HL-60 (cell line): ENCODE measurements at regions not wholly inside any gene's neighbourhood (a gene's known extent, or its start where the extent isn't known, plus 50 kb on each side); places are given as distances from the start of the nearest gene placed in this dataset.

Source experiments
- DNase-seq, 2 experiments: peaks; one replicate each; pipeline ENCODE4 v3.0.0-alpha.2; 2010 to 2020; ENCODE audit warnings: low read depth in 1 of 2, low spot score in 1 of 2
- H3K27ac ChIP-seq: fragments of 250-450 bp; sonication (Bioruptor Pico); replicated peaks from 2 replicates; pipeline ENCODE4 v1.5.1; 2020; ENCODE audit warnings: mild to moderate bottlenecking, moderate library complexity
- H3K27me3 ChIP-seq: fragments of 250-450 bp; sonication (Bioruptor Pico); 2 replicates; pipeline ENCODE4 v1.5.1; 2021; ENCODE audit warnings: mild to moderate bottlenecking, moderate library complexity; ENCODE audit not compliant: insufficient read depth, poor library complexity, severe bottlenecking
- H3K4me3 ChIP-seq: replicated peaks from 2 replicates; pipeline ENCODE4 v1.5.1; 2011; ENCODE audit warnings: mild to moderate bottlenecking, control low read depth, low read length; ENCODE audit not compliant: insufficient read depth
- CTCF ChIP-seq: IDR thresholded peaks from one replicate; pipeline ENCODE4 v1.5.1; 2011; ENCODE audit warnings: low read length, control low read depth, inconsistent platforms; ENCODE audit not compliant: insufficient read depth
- GABPA ChIP-seq: IDR thresholded peaks from 2 replicates; pipeline ENCODE4 v1.6.1; 2012; ENCODE audit warnings: low read depth
- POLR2AphosphoS5 ChIP-seq: IDR thresholded peaks from 2 replicates; pipeline ENCODE4 v1.6.1; 2012; ENCODE audit warnings: low read depth
- SPI1 ChIP-seq: IDR thresholded peaks from 2 replicates; pipeline ENCODE4 v1.6.1; 2012; ENCODE audit warnings: low read depth, mild to moderate bottlenecking, borderline replicate concordance
- TF ChIP-seq, protein P1 (sequence below): IDR thresholded peaks from 2 replicates; pipeline ENCODE4 v1.6.1; 2012; ENCODE audit warnings: low read depth; ENCODE audit not compliant: insufficient replicate concordance

- no peak overlapping the region for H3K27ac ChIP-seq
- DNase-seq = no peak
- H3K4me3 ChIP-seq = no peak overlapping the region
- no peaks in the 10 kb centered on the region for H3K27me3 ChIP-seq
- TF ChIP-seq SPI1 (no peak), POLR2AphosphoS5 (no peak), GABPA (no peak), CTCF (no peak)
- TF ChIP-seq, protein P1, sequence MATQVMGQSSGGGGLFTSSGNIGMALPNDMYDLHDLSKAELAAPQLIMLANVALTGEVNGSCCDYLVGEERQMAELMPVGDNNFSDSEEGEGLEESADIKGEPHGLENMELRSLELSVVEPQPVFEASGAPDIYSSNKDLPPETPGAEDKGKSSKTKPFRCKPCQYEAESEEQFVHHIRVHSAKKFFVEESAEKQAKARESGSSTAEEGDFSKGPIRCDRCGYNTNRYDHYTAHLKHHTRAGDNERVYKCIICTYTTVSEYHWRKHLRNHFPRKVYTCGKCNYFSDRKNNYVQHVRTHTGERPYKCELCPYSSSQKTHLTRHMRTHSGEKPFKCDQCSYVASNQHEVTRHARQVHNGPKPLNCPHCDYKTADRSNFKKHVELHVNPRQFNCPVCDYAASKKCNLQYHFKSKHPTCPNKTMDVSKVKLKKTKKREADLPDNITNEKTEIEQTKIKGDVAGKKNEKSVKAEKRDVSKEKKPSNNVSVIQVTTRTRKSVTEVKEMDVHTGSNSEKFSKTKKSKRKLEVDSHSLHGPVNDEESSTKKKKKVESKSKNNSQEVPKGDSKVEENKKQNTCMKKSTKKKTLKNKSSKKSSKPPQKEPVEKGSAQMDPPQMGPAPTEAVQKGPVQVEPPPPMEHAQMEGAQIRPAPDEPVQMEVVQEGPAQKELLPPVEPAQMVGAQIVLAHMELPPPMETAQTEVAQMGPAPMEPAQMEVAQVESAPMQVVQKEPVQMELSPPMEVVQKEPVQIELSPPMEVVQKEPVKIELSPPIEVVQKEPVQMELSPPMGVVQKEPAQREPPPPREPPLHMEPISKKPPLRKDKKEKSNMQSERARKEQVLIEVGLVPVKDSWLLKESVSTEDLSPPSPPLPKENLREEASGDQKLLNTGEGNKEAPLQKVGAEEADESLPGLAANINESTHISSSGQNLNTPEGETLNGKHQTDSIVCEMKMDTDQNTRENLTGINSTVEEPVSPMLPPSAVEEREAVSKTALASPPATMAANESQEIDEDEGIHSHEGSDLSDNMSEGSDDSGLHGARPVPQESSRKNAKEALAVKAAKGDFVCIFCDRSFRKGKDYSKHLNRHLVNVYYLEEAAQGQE = no peak
Observed at GRCh38 chr4:135192751-135193535, 991.4 kb upstream of the PABPC4L start.

- no peak overlapping the region for H3K27ac ChIP-seq
- no peak for DNase-seq
- no peak for TF ChIP-seq POLR2AphosphoS5
- TF ChIP-seq CTCF = no peak
- TF ChIP-seq, protein P1 = no peak
- TF ChIP-seq SPI1 = no peak
- no peak for TF ChIP-seq GABPA
- H3K4me3 ChIP-seq = no peak overlapping the region
- H3K27me3 ChIP-seq = no peaks in the 10 kb centered on the region
Observed at GRCh38 chr4:135191596-135191995, 990.0 kb upstream of the PABPC4L start.

DNA sequence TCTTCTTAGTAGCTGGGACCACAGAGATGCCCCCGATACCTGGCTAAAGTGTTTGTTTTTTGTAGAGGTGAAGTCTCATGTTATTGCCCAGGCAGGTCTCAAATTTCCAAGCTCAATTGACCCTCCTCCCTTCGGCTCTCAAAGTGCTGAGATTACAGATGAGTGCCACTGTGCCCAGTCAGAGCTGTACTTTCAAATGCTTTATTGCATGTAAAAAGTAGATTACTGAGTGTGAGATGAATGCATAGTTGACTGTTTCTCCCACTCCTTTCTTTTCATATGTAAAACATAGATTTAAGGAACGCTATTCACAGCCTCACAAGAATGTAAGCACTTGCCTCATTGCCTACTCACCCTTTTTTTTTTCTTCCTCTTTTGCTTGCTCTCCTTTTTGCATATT is 984.4 kb upstream of the PABPC4L start:
- no peak for DNase-seq
- TF ChIP-seq, protein P1 = no peak
- TF ChIP-seq SPI1 = no peak
- no peak for TF ChIP-seq POLR2AphosphoS5
- TF ChIP-seq GABPA = no peak
- no peak for TF ChIP-seq CTCF
- H3K27me3 ChIP-seq = no peaks in the 10 kb centered on the region
- H3K27ac ChIP-seq = no peak overlapping the region
- no peak overlapping the region for H3K4me3 ChIP-seq
